22Rv1 (cell line): ENCODE measurements at regions not wholly inside any gene's neighbourhood (a gene's known extent, or its start where the extent isn't known, plus 50 kb on each side); places are given as distances from the start of the nearest gene placed in this dataset.

Experiments
- H3K27ac ChIP-seq: fragments of 450-650 bp; 2 replicates; pipeline ENCODE4 v1.5.1; 2017
- ZFX ChIP-seq: fragments of 450-650 bp; IDR thresholded peaks from 2 replicates; pipeline ENCODE4 v1.6.1; 2017; ENCODE audit warnings: antibody characterized with exemption, borderline replicate concordance
- TF ChIP-seq, protein P1 (sequence below): fragments of 450-650 bp; IDR thresholded peaks from 2 replicates; pipeline ENCODE4 v1.5.1; 2017; ENCODE audit warnings: mild to moderate bottlenecking

DNA sequence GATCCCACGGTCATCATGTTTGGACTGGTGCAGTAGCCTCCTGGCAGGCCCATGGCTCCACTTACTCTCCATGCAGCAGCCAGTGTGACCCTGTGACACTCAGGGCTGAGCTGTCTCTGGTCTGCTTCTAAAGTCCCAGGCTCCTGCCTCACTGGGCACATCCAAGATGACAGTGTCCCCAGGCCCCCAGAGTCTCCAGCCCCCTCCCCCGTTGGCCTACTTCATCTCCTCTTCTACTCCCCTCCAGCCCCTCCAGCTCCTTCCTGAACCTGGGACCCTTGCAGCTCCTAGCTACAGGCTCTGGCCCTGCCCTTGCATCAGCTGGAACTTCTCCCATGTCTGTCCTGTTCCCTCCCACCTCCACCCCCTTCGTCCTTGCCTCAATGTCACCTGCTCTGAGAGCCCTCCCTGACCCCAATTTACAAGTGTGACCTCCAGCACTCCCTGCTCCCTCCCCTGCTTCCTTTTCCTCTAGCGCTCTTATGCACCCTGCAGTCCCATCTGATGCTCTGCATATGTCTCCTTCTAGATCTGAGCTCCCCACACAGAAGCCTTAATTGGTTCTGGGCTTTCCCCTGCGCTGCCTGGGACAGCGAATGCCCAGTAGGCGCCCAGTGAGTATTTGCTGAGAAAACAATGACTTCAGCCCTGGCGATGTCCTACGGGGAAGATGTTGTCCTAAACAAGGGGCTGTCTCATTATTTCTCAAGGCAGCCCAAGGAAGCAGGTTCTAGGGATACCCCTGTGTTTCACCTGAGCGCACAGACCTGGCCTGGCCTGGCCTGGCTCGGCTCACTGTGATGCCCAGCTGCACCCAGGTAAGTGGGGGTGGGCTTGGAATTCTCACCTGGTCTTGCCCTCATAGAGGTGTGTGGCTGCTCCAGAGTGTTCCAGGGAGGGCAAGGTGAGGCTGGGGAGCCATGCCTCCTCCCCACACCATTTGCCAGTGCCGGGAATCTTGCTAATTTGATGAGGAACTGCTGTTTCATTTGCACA is 600.6 kb downstream of the PTPRU start:
- H3K27ac ChIP-seq: no peak overlapping the region
- no peak for TF ChIP-seq ZFX
- TF ChIP-seq, protein P1, sequence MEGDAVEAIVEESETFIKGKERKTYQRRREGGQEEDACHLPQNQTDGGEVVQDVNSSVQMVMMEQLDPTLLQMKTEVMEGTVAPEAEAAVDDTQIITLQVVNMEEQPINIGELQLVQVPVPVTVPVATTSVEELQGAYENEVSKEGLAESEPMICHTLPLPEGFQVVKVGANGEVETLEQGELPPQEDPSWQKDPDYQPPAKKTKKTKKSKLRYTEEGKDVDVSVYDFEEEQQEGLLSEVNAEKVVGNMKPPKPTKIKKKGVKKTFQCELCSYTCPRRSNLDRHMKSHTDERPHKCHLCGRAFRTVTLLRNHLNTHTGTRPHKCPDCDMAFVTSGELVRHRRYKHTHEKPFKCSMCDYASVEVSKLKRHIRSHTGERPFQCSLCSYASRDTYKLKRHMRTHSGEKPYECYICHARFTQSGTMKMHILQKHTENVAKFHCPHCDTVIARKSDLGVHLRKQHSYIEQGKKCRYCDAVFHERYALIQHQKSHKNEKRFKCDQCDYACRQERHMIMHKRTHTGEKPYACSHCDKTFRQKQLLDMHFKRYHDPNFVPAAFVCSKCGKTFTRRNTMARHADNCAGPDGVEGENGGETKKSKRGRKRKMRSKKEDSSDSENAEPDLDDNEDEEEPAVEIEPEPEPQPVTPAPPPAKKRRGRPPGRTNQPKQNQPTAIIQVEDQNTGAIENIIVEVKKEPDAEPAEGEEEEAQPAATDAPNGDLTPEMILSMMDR: no peak

DNA sequence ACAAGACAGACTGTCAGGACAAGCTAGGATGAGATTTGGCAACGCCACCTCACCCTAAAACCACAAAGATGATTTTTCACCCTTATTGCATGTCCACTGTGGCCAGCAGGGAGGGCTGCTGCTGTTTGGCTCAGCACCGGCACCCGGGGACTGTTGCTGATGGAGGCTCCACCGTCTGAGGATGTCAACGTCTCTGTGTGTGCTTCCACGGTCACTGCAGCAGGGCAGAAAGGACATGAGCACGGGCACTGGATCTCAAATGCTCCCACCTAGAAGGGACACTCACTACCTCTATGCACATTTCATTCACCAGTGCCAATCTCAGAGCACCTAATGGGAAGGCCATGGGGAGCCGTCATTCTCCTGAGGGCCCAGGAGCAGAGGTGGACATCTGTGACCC is 599.6 kb downstream of the PTPRU start:
- no peak for TF ChIP-seq ZFX
- TF ChIP-seq, protein P1: no peak
- no peak overlapping the region for H3K27ac ChIP-seq

DNA sequence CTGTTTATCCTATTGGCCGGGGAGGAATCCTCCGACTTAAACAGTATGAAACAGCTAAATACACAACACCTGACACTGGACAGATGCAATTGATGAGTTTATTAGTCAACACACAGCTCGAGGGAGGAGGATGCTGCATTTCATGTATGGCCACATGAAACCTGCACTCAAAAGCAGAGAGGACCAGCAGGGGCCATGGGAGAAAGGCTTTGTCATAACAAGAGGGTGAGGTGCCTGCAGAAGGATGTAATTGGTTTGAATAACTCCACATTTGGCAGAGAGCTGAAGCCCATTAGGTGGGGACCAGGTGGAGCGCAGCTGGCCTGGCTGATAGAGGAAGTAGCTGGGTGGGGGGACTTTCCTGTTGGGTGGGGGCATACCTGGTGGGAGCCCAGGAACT is 599.1 kb downstream of the PTPRU start:
- TF ChIP-seq ZFX: no peak
- no peak overlapping the region for H3K27ac ChIP-seq

DNA sequence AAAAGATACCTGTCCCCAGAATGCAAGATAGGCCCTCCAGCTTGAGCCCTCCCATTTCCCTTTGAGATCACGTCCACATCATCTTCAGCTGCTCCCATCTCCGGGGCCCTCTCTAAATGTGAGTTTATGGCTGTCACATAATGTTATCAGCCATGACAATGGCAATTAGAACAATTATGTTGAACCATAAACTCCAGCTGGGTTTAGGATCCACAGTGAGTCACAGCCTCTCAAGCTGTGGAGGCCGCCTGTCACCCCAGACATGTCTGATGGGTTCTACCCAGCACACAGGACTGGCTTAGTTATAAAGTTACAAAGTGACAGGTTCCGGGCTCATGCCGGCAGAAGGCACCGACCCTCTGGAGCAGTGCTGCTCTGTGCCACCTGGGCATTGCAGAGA is 597.3 kb downstream of the PTPRU start:
- TF ChIP-seq, protein P1: no peak
- no peak for TF ChIP-seq ZFX
- no peak overlapping the region for H3K27ac ChIP-seq

DNA sequence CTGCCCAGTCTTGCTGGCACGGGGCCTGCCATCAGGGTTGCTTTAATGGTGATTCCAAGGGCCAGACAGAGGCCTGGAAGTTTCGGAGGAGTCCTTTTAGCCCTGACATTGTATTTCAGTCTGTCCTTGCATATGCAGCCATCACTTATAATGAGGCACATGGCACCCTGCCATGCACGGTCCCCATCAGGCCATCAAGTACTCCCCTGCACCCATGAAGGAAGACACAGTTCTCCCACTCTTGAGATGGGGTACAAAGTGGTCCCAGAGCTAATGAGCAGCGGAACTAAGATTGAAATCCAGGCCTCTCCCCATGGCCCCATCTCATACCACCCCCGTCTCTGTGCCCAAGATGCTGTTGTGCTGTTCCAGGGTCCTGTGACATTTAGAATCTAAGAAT is 596.6 kb downstream of the PTPRU start:
- TF ChIP-seq, protein P1: no peak
- TF ChIP-seq ZFX: no peak
- H3K27ac ChIP-seq: no peak overlapping the region

DNA sequence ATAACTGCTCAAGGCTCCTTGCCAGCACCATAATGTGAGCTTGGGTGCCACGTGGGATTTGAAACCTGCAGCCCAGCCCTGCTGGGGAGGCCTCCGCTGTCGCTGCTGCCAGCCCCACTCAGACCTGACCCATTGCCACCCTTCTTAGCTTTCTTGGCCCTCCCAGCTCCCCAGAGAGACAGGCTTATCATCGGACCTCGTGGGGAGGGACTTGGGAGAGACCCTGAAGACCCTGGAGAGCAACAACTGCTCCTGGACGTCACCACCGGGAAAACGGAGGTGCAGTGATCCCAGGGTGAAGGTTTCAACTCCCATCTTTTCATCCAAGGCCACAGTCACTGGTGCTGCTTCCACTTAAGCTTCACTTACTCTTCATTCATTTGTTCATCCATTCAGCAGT is 596.1 kb downstream of the PTPRU start:
- no peak for TF ChIP-seq ZFX
- TF ChIP-seq, protein P1: no peak
- no peak overlapping the region for H3K27ac ChIP-seq

DNA sequence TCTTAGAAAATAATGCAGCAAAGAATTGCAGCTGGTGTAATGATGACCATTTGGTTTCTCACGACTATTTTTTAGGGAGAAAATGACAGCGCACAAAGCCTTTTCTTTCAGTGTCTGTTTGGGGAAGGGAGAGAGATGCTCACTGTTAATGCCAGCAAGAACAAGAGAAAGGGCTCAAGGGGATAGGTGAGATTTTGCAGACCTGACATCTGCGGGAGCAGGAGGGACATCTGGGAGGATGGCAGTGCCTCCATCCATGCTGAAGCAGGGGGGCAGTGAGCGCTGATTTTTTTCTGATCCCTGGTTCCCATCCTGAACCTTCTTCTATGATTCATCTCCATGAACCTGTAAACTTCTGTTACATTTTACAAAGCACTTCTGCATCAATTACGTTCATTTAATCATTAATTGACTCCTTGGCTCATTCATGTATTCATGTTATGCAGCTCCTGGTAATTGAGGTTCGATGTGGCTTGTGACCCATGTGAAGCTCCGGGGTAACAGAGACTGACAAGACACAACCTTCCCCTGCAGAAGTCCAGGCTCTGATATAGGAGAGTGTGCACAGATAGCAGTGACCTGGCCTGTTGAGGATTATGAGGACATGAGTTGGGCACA is 595.3 kb downstream of the PTPRU start:
- TF ChIP-seq ZFX: no peak
- TF ChIP-seq, protein P1: no peak
- H3K27ac ChIP-seq: no peak overlapping the region
